ENCODE measurements at regions not wholly inside any gene's neighbourhood (a gene's known extent, or its start where the extent isn't known, plus 50 kb on each side); places are given as distances from the start of the nearest gene placed in this dataset.
"Not testable (repeated sequence)": the region's sequence is repeated elsewhere in the genome, so short reads cannot be mapped to it uniquely, and the experiment has no call there.

GRCh38 chr6:8855411-8855810, 420.1 kb upstream of the SLC35B3 start:
- H3K36me3 ChIP-seq (ENCODE audit: control insufficient read depth, insufficient read depth, low read length), result no peaks in the 10 kb centered on the region
- H3K27ac ChIP-seq (ENCODE audit: low read depth, low read length), result no peak overlapping the region
- H3K9ac ChIP-seq (ENCODE audit: extremely low read depth, low read length, poor library complexity, severe bottlenecking), result no peak overlapping the region
- peaks cover 2% of the 10 kb centered on the region for H3K27me3 Mint-ChIP-seq (ENCODE audit: insufficient read depth)
- no peaks in the 10 kb centered on the region for H3K36me3 Mint-ChIP-seq (ENCODE audit: low read depth)
- no peaks in the 10 kb centered on the region for H3K4me1 Mint-ChIP-seq
- WGBS, 2 experiments (ENCODE audit: insufficient coverage in 1 of 2, insufficient read length in 1 of 2), result 89 to 94% methylated on average over 4 of the region's 4 CpGs
- no peak overlapping the region for H3K4me3 Mint-ChIP-seq
- TF ChIP-seq CTCF (conservative IDR thresholded peaks at IDR 0.05), result no peak
- no peak overlapping the region for H3K27ac Mint-ChIP-seq
- no peaks in the 10 kb centered on the region for H3K9me3 ChIP-seq (ENCODE audit: control insufficient read depth, low read length)
- no peak for DNase-seq
- H3K9me3 Mint-ChIP-seq, result no peaks in the 10 kb centered on the region
- no peaks in the 10 kb centered on the region for H3K27me3 ChIP-seq (ENCODE audit: control insufficient read depth, insufficient read depth, low read length, poor library complexity, severe bottlenecking)
- H3K4me1 ChIP-seq (ENCODE audit: control insufficient read depth, insufficient read depth, low read length), result no peaks in the 10 kb centered on the region
- H3K4me3 ChIP-seq (ENCODE audit: low read length), result no peak overlapping the region

- Mint-ChIP-seq H3K4me1 (no peaks in the 10 kb centered on the region), H3K9me3 (no peaks in the 10 kb centered on the region), H3K36me3 (ENCODE audit: low read depth) (no peaks in the 10 kb centered on the region), H3K27me3 (ENCODE audit: insufficient read depth) (peaks cover 2% of the 10 kb centered on the region), H3K4me3 (no peak overlapping the region), H3K27ac (no peak overlapping the region)
- Histone ChIP-seq H3K36me3 (ENCODE audit: control insufficient read depth, insufficient read depth, low read length) (no peaks in the 10 kb centered on the region), H3K9me3 (ENCODE audit: control insufficient read depth, low read length) (no peaks in the 10 kb centered on the region), H3K4me3 (ENCODE audit: low read length) (no peak overlapping the region), H3K27me3 (ENCODE audit: control insufficient read depth, insufficient read depth, low read length, poor library complexity, severe bottlenecking) (no peaks in the 10 kb centered on the region), H3K4me1 (ENCODE audit: control insufficient read depth, insufficient read depth, low read length) (no peaks in the 10 kb centered on the region), H3K9ac (ENCODE audit: extremely low read depth, low read length, poor library complexity, severe bottlenecking) (no peak overlapping the region), H3K27ac (ENCODE audit: low read depth, low read length) (no peak overlapping the region)
- no peak for TF ChIP-seq CTCF (conservative IDR thresholded peaks at IDR 0.05)
- 78 to 88% methylated on average over 3 of the region's 3 CpGs for whole genome bisulfite sequencing, 2 experiments (ENCODE audit: insufficient coverage in 1 of 2, insufficient read length in 1 of 2)
- no peak for DNase-seq
These were observed 417.0 kb upstream of the SLC35B3 start for GRCh38 chr6:8852332-8852731.

GRCh38 chr6:8846680-8847079, 411.3 kb upstream of the SLC35B3 start:
- not testable (repeated sequence) for H3K36me3 ChIP-seq (ENCODE audit: control insufficient read depth, insufficient read depth, low read length); H3K27me3 Mint-ChIP-seq (ENCODE audit: insufficient read depth); H3K9me3 Mint-ChIP-seq; H3K4me3 Mint-ChIP-seq; H3K27ac ChIP-seq (ENCODE audit: low read depth, low read length); H3K4me1 ChIP-seq (ENCODE audit: control insufficient read depth, insufficient read depth, low read length); H3K36me3 Mint-ChIP-seq (ENCODE audit: low read depth); H3K9ac ChIP-seq (ENCODE audit: extremely low read depth, low read length, poor library complexity, severe bottlenecking); DNase-seq; H3K4me3 ChIP-seq (ENCODE audit: low read length); H3K9me3 ChIP-seq (ENCODE audit: control insufficient read depth, low read length); H3K4me1 Mint-ChIP-seq; H3K27me3 ChIP-seq (ENCODE audit: control insufficient read depth, insufficient read depth, low read length, poor library complexity, severe bottlenecking); H3K27ac Mint-ChIP-seq
- WGBS, 2 experiments (ENCODE audit: insufficient coverage in 1 of 2, insufficient read length in 1 of 2), result 87 to 94% methylated on average over 4 to 6 of the region's 6 CpGs

GRCh38 chr6:8845690-8846089, 410.3 kb upstream of the SLC35B3 start:
- no peaks in the 10 kb centered on the region for H3K9me3 ChIP-seq (ENCODE audit: control insufficient read depth, low read length)
- no peak overlapping the region for H3K27ac ChIP-seq (ENCODE audit: low read depth, low read length)
- 90 to 93% methylated on average over 3 to 5 of the region's 5 CpGs for WGBS, 2 experiments (ENCODE audit: insufficient coverage in 1 of 2, insufficient read length in 1 of 2)
- no peaks in the 10 kb centered on the region for H3K27me3 ChIP-seq (ENCODE audit: control insufficient read depth, insufficient read depth, low read length, poor library complexity, severe bottlenecking)
- no peaks in the 10 kb centered on the region for H3K4me1 ChIP-seq (ENCODE audit: control insufficient read depth, insufficient read depth, low read length)
- Mint-ChIP-seq H3K4me3 (no peak overlapping the region), H3K9me3 (no peaks in the 10 kb centered on the region), H3K27ac (no peak overlapping the region), H3K36me3 (ENCODE audit: low read depth) (no peaks in the 10 kb centered on the region), H3K4me1 (no peaks in the 10 kb centered on the region), H3K27me3 (ENCODE audit: insufficient read depth) (no peaks in the 10 kb centered on the region)
- no peak for TF ChIP-seq CTCF (conservative IDR thresholded peaks at IDR 0.05)
- H3K9ac ChIP-seq (ENCODE audit: extremely low read depth, low read length, poor library complexity, severe bottlenecking), result no peak overlapping the region
- H3K4me3 ChIP-seq (ENCODE audit: low read length), result no peak overlapping the region
- H3K36me3 ChIP-seq (ENCODE audit: control insufficient read depth, insufficient read depth, low read length), result no peaks in the 10 kb centered on the region
- DNase-seq, result no peak

Measured in endodermal cell (in vitro differentiated cells).